HG03354 (cell line): ENCODE measurements at regions not wholly inside any gene's neighbourhood (a gene's known extent, or its start where the extent isn't known, plus 50 kb on each side); places are given as distances from the start of the nearest gene placed in this dataset.
"Not testable (repeated sequence)": the region's sequence is repeated elsewhere in the genome, so short reads cannot be mapped to it uniquely, and the experiment has no call there.

ENCODE experiments used
- ATAC-seq: cut with Tn5 transposase; IDR thresholded peaks from one replicate; pipeline ENCODE4 v1.9.1; 2021; ENCODE audit warnings: mild to moderate bottlenecking; ENCODE audit not compliant: unreplicated experiment, poor library complexity, severe bottlenecking

DNA sequence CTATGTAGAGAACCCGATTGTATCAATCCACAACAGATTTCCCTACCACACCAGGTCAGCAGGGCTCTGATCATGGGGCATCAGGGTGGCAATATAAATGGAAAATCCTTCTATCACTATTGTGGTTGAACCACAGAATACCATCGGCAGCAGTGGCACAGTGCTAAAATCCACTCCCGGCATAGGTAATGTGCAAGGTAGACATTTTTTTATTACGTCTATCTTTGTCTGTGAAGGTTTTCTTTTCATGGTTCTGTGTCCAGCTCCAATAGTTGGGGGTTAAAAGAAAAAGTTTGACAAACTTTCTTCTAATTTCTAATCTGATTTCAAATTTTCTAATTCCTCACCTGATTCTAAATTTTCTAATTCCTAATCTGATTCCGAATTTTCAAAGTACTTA lies 302.7 kb upstream of the PREP start:
- no peak for ATAC-seq

DNA sequence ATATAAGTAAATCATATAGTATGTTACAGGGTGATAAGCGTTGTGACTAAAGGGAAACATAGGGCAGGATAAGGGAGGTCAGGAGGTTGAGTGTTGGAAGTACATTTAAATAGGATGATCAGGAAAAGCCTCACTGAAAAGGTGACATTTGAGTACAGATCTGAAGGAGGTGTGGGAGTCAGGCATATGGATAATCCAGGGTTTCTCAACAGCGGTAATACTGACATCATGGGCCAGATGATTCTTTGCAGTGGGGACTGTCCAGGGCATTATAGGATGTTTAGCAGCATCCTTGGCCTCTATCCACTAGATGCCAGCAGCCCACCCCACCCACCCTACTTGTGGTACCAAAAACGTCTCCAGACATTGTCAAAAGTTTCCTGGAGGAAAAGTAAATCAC lies 292.6 kb upstream of the PREP start:
- no peak for ATAC-seq

DNA sequence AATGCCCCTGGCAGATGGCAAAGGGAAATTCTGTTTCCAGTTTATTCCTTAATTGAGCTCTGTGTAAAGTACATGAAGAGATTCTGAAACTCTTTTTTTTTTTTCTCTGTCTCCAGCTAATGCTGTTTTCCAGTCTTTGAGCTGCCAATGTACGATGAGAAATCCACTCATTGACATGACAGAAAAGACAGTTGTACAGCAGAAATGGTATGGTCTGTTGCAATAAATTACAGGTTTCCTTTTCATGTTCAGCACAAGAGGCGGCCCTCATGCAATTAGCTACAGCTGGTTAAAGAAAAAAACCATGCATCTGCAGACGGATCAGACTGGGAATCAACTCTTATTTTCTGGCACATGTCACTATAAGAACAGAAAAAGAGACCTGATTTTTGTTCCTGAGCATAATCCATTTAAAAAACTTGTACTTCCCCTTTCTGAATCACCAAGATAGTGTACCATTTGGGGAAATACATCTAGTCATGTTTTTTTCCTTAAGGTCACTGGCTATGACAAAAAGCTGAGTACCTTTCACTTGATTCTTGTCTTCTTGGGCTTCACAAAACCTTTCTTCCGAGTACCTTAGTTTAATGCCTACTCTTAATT lies 289.8 kb upstream of the PREP start:
- no peak for ATAC-seq

DNA sequence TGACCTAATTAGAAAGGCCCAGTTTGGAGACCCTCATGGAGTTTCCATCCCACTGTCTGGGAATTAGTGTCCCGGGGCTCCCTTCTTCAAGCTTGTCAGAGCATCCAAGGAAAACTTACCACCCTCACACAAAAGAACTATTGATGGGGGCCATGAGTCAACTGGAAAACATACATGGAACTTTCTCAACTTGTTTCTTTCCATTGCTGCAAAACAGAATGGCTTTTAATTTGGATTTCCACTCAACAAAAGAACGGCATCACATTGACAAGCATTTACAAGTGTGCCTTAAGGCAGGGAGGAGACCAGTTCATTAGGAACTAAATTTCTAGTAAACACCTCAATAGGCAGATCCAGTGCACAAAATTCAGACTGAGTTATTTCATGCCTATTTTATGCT lies 289.1 kb upstream of the PREP start:
- no peak for ATAC-seq

DNA sequence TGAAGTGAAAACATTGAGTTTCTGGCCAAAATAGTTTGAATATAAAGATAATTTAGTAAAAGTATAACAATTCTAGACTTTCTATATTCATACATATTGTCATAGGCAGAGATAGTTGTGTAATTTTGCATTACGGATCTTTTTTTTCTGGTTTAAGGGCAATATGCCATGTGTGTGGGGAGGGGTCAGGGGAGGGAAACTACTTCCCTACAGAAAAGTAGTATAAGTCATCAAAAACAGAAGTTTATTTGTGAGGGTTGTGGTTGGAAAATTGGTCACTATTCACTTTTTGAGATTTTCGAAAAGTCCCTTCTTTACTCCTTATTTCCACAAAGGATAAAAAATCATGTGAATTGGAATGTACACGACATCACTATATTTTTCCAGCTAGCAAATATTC lies 288.2 kb upstream of the PREP start:
- ATAC-seq, result no peak

DNA sequence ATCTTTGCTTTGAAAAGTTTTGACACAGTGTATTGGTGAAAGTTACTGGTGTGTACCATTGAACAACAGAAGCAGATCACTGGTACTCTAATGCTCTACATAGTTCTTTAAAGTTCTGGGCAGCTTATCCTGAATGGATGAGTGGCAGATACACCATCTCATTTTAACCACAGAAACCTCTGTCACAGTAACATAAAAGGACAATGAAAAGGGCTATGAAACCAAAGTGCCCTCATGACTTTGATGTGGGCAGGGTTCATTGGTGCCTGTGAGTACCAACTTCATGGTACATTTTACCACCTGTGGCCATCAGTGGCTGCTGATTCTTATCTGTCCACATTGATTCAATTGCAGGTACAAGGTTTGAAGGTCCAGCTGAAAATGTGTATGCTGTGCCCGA lies 285.7 kb upstream of the PREP start:
- no peak for ATAC-seq

DNA sequence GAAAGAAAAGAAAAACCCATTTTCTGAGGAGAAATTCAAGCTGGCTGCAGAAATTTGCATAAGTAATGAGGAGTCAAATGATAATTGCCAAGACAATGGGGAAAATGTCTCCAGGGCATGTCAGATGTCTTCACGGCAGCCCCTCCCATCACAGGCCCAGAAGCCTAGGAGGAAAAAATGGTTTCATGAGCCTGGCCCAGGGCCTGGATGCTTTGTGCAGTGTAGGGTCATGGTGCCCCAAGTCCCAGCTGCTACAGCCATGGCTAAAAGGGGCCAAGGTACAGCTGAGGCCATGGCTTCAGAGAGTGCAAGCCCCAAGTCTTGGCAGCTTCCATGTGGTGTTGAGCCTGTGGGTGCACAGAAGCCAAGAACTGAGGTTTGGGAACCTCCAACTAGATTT lies 283.9 kb upstream of the PREP start:
- ATAC-seq, result not testable (repeated sequence)

DNA sequence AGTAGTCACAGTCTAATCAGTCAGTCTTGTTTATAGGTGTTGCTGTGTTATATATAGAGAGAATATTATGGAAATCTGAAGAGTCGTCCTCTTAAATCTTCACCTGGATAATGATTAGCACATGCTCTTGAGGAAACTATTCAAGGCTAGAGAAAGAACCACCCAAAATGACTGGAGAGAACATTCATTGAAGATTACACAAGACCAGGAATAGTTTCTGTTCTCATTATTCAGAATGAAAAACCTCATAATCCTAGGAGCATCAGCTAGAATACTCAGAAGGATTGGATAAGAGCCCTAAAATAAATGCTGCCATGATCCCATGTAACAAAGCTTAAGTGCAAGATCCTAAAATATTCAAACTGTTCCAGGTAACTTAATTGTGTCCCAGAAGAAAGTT lies 278.2 kb upstream of the PREP start:
- ATAC-seq, result no peak

DNA sequence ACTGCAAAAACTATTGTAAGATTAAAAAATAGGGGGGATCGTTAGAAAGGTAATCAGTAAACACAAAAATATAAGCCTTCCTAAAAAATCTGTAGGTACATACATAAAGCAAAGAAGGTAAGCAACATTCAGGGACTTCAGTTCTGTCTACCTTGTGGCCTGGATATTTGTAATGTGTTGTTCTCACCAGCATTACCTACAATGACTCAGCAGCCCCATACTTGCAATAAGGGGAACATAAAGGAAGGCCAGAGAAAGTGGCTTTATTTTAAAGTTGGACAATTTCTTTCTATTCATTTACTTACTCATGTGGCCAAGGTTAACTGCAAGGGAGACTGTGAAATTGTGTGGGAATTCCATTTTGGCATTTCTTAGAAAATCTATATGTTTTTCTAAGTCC lies 277.2 kb upstream of the PREP start:
- ATAC-seq, result no peak

DNA sequence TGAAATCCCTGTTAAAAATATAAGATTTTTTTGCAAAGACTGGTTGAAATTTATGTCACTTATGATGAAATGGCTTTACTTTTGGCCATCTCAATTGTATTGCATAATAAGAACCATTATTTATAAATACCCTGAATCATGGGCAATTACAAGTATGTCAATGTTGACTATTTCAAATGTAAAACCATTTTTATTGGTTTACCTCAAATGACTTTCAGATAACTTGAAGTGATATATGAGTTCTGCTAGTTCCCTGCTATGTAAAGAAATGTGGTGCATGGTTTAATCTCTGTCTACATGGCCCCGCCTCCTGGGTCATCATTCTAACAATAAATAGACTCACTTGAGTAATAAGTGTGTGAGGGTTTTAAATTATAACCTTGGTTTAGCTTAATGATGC lies 275.6 kb upstream of the PREP start:
- ATAC-seq, result no peak

DNA sequence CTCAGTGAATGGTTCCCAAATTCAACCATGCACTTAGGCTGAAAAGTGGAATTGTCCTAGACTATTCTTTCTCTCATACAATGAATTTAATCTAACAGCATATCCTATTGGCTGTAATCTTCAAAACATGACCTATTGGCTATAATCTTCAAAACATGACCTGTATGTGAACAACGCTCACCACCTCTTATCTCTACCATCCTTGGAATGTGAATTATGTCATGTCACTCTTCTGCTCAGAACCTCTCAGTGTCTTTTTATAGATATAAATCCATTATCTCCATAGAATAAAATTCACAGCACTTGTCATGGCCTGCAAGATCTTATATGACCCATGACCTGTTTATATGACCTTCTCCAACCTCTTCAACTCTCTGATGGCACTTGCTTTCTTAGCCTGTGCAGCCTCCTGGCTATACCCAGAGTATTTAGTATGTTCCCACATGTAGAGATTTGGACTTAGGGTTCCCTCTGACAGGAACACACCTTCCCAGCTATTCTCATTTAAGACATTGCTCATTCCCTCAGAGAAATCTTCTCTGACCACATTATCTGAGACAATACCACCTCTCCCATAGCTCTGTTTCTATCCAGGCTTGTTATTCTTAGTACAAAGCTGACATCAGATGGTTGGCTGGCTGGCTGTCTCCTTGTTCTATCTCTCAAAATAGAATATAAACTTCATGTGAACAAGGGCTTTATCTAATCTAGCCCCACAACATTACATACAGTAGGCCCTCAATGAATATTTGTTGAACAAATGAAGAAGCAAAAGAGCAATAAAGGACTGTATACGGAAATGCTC lies 275.0 kb upstream of the PREP start:
- ATAC-seq, result no peak

DNA sequence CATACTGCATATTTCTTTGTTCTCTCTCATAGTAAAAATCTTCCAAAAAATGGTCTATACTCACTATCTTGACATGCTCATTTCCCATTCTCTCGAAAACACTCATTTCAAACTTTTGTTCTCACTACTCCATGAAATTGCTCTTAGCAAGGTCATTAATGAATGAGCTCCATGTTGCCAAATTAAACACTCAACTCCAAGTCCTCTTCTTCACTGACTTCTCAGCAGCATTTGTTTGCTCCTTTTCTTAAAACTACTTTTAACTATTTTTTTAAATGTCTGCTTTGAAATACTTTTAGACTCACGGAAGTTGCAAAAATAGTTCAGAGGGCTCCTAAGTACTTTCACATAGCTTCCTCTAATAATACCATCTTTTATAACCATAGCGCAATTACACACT lies 274.0 kb upstream of the PREP start:
- ATAC-seq, result no peak

DNA sequence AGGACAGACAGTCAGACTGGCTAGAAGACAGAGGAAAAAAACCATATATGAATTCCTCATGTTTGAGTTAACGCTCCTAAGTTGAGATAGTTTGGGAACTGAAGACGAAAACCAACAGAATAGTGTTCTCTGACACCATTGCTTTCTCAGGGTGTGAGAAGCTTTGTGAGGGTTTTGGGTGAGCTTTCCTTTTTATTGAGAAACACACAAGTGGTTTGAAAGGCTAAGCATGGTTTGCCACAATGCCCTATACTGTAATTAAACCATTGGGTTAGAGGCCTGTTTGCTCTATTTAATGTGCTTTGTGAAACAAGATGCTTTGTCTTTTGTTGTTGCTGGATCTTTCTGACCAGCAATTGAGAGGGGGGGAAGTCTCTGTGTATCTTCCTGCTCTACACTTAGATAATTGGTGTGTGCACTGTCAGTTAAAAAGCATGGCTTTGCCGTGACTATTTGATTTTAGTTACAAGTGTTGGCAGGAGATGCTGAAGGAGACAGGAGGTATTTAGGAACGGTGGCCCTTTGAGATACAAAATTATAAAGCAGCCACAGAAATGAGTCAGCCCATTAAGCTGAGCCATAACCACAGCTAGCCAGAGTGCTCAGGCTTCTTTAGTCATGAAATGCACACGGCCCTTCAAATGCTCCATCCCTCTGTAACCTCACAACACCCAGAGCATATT lies 273.0 kb upstream of the PREP start:
- ATAC-seq, result no peak

DNA sequence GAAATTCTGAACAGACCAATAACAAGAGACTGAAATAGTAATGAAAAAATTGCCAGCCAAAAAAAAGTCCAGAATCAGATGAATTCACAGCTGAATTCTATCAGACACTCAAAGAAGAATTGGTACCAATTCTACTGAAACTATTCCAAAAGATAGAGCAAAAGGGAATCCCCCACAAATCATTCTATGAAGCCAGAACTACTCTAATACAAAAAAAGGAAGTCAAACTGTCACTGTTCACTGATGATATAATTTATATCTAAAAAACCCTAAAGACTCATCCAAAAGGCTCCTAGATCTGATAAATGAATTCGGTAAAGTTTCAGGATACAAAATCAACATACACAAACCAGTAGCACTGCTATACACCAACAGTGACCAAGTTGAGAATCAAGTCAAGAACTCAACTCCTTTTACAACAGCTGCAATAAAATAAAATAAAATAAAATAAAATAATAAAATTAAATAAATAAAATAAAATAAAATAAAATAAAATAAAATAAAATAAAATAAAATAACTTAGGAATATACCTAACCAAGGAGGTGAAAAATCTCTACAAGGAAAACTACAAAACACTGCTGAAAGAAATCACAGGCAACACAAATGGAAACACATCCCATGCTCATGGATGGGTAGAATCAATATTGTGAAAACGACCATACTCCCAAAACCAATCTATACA lies 270.1 kb upstream of the PREP start:
- ATAC-seq, result not testable (repeated sequence)

DNA sequence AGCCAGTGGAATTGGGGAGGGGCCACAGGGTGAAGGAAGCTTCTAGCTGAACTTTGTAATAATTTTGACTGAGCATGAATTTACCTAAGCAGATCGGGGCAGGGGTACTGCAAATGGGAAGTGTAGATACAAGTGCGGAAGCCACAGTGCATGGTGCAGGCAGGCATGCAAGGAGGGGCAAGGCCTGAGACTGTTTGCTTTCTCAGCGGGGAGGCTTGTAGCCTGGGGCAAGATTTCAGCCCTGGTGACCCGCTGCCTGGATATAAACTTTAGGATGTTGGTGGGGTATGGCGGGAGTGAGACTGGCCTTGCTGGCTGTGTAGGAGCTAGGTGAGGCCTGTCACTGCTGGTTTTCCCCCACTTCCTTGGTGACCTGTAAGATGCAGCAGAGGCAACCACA lies 266.4 kb upstream of the PREP start:
- ATAC-seq, result no peak

DNA sequence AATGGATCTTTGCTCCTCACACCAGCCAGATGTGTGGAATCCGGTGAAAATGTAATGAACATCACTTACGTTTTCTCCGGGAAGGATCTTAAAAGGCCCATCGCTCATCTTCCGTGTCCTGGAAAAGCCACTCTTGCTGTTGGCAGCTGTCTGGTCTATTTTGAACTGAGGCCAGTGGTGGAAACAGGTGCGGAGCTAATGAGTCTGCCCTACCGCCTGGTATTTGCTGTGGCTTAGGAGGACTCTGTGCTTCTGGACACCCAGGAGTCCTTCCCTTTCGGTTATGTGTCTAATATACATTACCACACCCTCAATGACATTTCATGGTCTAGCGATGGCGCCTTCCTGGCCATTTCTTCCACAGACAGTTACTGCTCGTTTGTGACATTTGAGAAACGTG lies 264.2 kb upstream of the PREP start:
- no peak for ATAC-seq

DNA sequence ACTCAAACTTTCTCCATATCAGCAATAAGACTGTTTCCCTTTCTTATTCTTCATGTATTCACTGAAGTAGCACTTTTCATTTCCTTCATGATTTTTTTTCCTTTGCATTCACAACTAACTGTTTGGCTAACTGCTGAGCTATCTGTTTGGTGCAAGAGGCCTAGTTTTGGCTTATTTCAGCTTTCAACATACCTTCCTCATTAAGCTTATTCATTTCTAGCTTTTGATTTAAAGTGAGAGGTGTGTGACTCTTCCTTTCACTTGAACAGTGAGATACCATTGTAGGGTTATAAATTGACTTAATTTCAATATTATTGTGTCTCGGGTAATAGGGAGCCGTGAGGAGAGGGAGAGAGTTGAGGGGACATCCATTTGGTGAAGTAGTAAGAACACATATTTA lies 262.0 kb upstream of the PREP start:
- no peak for ATAC-seq

DNA sequence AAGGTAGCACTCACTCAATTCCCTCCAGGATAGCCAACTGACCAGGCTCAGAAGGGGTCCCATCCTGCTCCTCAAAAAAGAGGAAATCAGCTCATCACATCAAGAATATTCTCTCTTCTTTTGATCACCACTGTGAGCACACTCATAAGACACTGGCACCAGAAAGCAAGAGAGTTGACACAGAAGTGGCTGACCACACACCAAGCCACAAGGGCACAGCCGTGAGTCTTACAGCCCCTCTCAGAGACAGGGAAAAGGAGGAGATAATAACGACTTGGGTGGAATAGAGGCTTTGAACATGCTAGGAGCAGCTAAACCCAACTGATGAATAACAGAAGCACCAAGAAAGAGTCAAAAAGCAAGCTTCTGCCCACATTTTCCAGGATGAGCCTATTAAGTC lies 249.1 kb upstream of the PREP start:
- no peak for ATAC-seq

DNA sequence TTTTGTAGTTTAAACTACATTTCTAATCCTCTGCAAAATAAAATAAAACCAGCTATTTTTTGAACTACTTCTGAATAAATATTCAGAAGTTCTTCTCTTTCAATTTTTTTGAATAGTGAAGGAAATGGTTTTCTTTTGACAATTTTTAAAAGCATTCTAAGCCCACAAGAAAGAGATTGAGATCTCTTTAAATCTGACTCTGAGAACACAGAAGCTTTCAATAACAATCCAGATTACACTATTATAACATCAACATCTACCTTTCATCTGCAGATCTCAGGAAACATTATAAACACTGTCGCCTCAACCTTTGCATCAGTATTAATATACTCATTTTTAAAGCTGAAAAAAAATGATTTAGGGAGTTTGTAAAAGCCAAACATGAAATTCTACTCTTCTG lies 247.5 kb upstream of the PREP start:
- no peak for ATAC-seq

DNA sequence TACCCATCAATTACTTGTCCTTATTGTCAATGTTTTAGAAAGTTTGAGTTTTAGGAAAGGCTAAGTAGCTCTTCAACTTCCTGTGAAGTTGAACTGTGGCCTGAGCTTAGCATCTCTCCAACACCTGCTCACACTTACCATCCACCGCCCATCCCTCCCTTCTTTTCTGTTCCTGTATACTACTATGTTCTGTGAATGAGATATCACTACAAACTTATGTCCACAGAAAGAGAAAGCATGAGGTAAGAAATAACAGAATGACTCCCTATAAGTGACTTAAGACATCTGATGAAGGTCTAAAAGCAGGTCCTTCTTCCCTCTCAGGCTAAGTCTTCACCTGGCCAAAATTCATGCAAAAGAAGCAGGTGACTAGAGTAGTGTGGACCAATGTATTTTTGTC lies 246.3 kb upstream of the PREP start:
- ATAC-seq, result peak; percentile 20

DNA sequence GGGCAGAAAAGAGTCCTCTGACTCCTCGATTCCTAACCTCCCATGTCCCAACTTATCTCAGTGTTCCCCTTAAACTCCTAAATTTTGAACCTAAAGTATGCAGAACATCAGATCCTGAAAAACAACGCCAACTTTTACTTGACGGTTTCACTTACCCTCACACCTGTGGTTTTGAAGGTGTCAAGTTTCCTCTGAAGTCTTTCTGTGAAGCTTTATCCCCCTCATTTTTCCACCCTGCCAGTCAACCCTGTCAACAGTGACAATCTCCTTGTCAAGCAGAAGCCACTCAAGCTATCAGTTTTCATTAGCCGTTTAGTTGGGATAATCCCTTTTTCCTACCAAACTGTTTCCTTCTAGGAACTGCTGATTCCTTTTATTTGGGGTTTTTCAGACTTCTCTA lies 245.4 kb upstream of the PREP start:
- no peak for ATAC-seq
